PC-9 (cell line): ENCODE measurements at regions not wholly inside any gene's neighbourhood (a gene's known extent, or its start where the extent isn't known, plus 50 kb on each side); places are given as distances from the start of the nearest gene placed in this dataset.

Experiments used
- EZH2 ChIP-seq: fragments of 200-600 bp; sonication (generic); IDR thresholded peaks from 2 replicates; pipeline ENCODE4 v1.8.0; 2017; ENCODE audit warnings: antibody characterized with exemption, low read depth
- TF ChIP-seq, protein P1 (sequence below): fragments of 200-600 bp; sonication (generic); conservative IDR thresholded peaks from 2 replicates; pipeline ENCODE4 v1.6.1; 2017; ENCODE audit warnings: mixed run types, antibody characterized with exemption, mild to moderate bottlenecking, moderate library complexity

DNA sequence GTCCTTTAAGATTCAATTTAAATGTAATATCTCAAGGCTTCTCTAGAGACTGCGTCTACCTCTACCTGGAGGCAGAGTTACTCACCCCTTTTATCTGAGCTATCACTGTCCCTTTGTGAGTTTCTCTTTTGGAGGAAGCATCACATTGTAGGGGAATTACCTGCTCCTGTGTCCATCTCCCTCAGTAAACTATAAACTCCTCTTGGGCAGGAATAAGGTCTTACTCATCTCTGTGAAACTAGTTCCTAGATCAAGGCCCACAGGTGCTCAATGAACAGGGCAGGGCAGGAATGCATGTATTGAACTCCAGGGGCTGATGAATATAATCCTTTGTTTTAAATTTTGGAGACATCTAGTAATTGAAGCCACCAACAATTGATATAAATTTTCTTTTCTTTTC, 139.8 kb upstream of the ERCC6L2 start:
- TF ChIP-seq, protein P1, sequence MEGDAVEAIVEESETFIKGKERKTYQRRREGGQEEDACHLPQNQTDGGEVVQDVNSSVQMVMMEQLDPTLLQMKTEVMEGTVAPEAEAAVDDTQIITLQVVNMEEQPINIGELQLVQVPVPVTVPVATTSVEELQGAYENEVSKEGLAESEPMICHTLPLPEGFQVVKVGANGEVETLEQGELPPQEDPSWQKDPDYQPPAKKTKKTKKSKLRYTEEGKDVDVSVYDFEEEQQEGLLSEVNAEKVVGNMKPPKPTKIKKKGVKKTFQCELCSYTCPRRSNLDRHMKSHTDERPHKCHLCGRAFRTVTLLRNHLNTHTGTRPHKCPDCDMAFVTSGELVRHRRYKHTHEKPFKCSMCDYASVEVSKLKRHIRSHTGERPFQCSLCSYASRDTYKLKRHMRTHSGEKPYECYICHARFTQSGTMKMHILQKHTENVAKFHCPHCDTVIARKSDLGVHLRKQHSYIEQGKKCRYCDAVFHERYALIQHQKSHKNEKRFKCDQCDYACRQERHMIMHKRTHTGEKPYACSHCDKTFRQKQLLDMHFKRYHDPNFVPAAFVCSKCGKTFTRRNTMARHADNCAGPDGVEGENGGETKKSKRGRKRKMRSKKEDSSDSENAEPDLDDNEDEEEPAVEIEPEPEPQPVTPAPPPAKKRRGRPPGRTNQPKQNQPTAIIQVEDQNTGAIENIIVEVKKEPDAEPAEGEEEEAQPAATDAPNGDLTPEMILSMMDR = no peak
- TF ChIP-seq EZH2 = no peak
